HL-60 (cell line): ENCODE measurements at regions not wholly inside any gene's neighbourhood (a gene's known extent, or its start where the extent isn't known, plus 50 kb on each side); places are given as distances from the start of the nearest gene placed in this dataset.

Source experiments
- DNase-seq, 2 experiments: peaks; one replicate each; pipeline ENCODE4 v3.0.0-alpha.2; 2010 to 2020; ENCODE audit warnings: low read depth in 1 of 2, low spot score in 1 of 2
- H3K27ac ChIP-seq: fragments of 250-450 bp; sonication (Bioruptor Pico); replicated peaks from 2 replicates; pipeline ENCODE4 v1.5.1; 2020; ENCODE audit warnings: mild to moderate bottlenecking, moderate library complexity
- H3K27me3 ChIP-seq: fragments of 250-450 bp; sonication (Bioruptor Pico); 2 replicates; pipeline ENCODE4 v1.5.1; 2021; ENCODE audit warnings: mild to moderate bottlenecking, moderate library complexity; ENCODE audit not compliant: insufficient read depth, poor library complexity, severe bottlenecking
- H3K4me3 ChIP-seq: replicated peaks from 2 replicates; pipeline ENCODE4 v1.5.1; 2011; ENCODE audit warnings: mild to moderate bottlenecking, control low read depth, low read length; ENCODE audit not compliant: insufficient read depth
- CTCF ChIP-seq: IDR thresholded peaks from one replicate; pipeline ENCODE4 v1.5.1; 2011; ENCODE audit warnings: low read length, control low read depth, inconsistent platforms; ENCODE audit not compliant: insufficient read depth
- GABPA ChIP-seq: IDR thresholded peaks from 2 replicates; pipeline ENCODE4 v1.6.1; 2012; ENCODE audit warnings: low read depth
- POLR2AphosphoS5 ChIP-seq: IDR thresholded peaks from 2 replicates; pipeline ENCODE4 v1.6.1; 2012; ENCODE audit warnings: low read depth
- REST ChIP-seq: IDR thresholded peaks from 2 replicates; pipeline ENCODE4 v1.6.1; 2012; ENCODE audit warnings: low read depth; ENCODE audit not compliant: insufficient replicate concordance
- SPI1 ChIP-seq: IDR thresholded peaks from 2 replicates; pipeline ENCODE4 v1.6.1; 2012; ENCODE audit warnings: low read depth, mild to moderate bottlenecking, borderline replicate concordance

GRCh38 chrX:137646472-137646871 lies 80.5 kb downstream of the ZIC3 start:
- DNase-seq, result no peak
- TF ChIP-seq POLR2AphosphoS5, result no peak
- no peak for TF ChIP-seq REST
- TF ChIP-seq GABPA, result no peak
- TF ChIP-seq SPI1, result no peak
- no peak for TF ChIP-seq CTCF
- no peak overlapping the region for H3K27ac ChIP-seq
- H3K4me3 ChIP-seq, result no peak overlapping the region
- no peaks in the 10 kb centered on the region for H3K27me3 ChIP-seq

- H3K27me3 ChIP-seq, result no peaks in the 10 kb centered on the region
Observed at GRCh38 chrX:137651647-137652046, 85.7 kb downstream of the ZIC3 start.

GRCh38 chrX:137652086-137652485 lies 86.2 kb downstream of the ZIC3 start:
- no peak overlapping the region for H3K4me3 ChIP-seq
- DNase-seq, result no peak
- no peak overlapping the region for H3K27ac ChIP-seq
- no peak for TF ChIP-seq CTCF
- TF ChIP-seq POLR2AphosphoS5, result no peak
- TF ChIP-seq SPI1, result no peak
- TF ChIP-seq GABPA, result no peak
- no peak for TF ChIP-seq REST
- no peaks in the 10 kb centered on the region for H3K27me3 ChIP-seq

More at GRCh38 chrX:137651647-137652046, 85.7 kb downstream of the ZIC3 start:
- H3K27ac ChIP-seq, result no peak overlapping the region
- no peak for DNase-seq
- TF ChIP-seq POLR2AphosphoS5 (no peak), SPI1 (no peak), GABPA (no peak), CTCF (no peak), REST (no peak)
- no peak overlapping the region for H3K4me3 ChIP-seq
